Eye (tissue), 1 donor: ENCODE measurements at regions not wholly inside any gene's neighbourhood (a gene's known extent, or its start where the extent isn't known, plus 50 kb on each side); places are given as distances from the start of the nearest gene placed in this dataset.
"Not testable (repeated sequence)": the region's sequence is repeated elsewhere in the genome, so short reads cannot be mapped to it uniquely, and the experiment has no call there.

ENCODE experiments used
- DNase-seq: peaks from one replicate; pipeline ENCODE4 v3.0.0-alpha.2; 2015

DNA sequence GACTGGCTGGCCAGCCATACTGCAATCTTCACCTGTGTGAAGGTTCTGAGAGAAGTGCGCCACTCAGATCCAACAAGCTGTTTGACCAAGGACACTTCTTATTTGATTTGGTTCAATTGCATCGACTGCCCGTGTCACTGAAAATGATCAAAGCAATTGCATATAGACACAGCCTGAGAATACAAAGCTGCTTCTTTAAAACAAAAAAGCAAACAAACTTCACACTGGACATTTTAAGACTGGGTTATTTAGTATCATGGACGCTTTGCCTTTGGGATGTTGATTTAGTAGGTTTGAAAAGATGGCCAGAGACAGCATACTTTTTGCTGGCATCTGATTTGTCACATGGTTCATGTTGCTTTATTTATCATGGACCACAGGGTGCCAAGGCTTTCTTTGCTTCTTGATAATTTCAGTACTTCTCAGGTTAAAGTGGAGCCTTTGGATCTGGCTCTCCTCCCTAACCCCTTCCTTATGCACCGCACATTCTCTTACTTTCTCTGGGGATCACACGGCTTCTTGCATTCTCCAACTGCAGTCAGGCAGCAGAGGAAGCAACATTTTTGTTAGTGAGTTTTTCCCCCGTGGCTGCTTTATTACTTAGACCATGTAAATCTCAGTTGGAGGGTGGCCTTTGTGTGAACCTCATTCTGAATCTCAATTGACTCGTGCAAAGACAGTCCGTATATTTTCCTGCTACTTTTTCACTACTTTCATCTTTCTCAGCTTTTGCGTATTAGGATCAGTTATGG lies 151.0 kb downstream of the CD47 start:
- DNase-seq = peak; percentile 58

GRCh38 chr3:107938143-107938542 lies 152.7 kb downstream of the CD47 start:
- DNase-seq = peak; percentile 60

DNA sequence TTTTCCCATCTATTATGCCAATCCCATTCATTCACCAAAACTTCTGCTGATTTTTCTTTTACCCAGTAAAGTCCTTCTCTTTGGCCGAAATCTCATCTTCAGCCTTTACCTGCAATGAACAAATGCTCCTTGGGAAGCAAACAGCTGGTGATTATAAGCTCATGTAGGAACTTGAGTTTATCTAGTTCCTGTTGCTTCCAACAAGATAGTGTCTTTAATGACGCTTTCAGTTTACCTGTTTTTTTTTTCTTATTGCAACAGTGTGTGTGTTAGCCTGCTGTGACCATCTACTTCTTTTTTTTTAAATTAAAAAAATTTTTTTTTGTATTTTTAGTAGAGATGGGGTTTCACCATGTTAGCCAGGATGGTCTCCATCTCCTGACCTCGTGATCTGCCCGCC lies 156.0 kb downstream of the CD47 start:
- no peak for DNase-seq

DNA sequence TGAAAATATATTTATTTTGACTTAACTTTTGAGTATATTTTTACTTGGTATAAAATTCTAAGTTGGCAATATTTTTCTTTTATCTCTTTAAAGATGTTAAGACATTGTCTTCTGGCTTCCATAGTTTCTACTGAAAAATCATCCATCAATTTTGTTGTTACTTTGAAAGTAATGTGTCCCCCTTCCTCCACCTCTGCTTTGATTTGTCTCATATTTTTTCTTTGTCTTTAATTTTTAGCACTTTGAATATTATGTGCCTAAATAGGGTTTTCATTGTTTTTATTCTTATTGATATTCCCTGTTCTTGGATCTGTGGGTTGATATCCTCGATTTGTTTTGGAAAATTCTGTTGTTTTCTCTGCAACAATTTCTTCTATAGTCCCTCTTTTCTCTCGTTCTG lies 157.4 kb downstream of the CD47 start:
- no peak for DNase-seq

- no peak for DNase-seq
Measured at GRCh38 chr3:107931326-107931725, 159.5 kb downstream of the CD47 start.

- no peak for DNase-seq
Measured at GRCh38 chr3:107929088-107929487, 161.7 kb downstream of the CD47 start.

DNA sequence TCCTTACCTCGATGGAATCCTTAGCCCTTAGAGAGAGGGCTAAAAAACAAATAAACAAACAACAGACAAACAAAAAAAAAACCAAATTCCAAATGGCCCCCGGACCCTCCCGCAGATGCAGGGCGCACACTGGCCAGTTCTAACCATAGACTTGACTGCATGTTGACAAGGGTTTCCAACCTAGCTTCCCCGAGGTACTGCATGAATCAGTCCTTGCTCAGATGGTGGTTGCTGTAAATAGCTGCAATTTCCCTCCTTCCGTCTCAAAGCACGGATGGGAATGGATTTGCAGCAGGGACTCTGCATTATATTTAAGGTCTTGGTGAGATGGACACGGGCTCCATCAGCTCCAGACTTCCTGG lies 162.8 kb downstream of the CD47 start:
- peak; percentile 70 for DNase-seq

DNA sequence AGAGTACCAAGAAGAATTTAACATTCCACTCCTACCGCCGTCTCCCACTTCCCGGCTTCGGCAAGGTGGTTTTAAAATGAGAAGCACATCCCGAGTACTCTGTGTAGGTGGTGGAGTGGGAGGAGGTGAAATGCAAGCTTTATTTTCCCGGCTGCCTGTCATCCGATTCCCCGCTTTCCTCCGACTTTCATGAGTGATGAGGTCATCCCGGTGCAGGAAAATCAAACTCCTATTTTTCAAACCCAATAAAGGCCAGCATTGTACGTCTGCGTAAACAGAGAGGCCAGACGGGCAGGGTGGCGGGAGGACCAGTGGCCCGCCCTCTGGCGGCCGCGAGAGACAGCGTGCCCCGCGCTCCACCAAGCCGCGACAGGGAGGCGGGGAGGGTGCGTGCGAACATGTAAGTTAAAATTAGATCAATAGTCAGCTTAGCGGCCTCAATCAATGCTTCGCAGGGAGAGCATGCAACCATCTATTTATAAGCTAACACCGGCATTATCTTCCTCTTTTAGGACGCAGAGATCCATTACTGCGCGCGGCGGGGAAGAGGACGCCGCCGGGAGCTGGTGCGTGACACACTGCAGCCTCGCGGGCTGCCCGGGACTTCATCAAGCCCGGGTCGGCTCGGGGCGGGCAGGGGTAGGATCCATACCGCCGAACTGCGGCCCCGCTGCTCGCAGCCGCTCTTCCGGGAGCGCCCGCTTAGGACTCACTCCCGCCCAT lies 163.3 kb downstream of the CD47 start:
- peak; percentile 92 for DNase-seq

DNA sequence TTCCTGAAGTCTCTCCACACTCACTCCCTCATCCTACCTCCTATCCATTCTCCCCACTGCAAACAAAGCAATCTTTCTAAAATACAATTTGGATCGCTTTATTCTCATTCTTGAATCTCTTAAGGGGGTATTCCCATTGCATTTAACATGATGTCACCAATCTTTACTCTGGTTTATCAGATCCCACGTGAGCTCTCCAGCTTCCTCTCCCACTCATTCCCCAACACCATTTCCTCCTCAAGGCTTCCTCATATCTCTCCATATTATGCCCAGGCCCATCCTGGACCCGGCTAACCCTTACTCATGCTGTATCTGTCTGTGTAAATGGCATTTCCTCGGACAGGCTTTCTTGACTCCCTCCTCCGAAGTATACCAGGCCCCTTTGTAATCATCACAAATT lies 165.0 kb downstream of the CD47 start:
- DNase-seq = no peak

GRCh38 chr3:107921038-107921437 lies 169.8 kb downstream of the CD47 start:
- DNase-seq = no peak

DNA sequence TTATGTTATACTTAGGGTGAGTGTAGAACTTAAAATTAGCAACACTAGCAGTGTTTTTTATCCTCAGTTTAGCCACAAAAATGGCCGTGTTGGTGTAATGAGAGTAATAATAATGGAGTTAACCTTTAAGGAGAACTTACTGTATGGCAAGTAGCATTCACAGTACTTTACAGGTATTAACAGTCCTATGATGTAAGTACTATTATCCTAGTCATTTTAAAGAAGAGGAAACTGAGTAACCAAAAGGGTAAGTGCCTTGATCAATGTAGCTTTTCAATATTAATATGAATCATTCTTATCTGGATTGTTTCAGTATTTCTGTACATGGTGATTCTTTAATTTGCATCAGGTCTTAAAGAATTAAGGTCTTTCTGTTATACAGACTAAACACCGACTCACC lies 170.3 kb downstream of the CD47 start:
- no peak for DNase-seq

- DNase-seq = no peak
Measured at GRCh38 chr3:107919239-107919638, 171.6 kb downstream of the CD47 start.

DNA sequence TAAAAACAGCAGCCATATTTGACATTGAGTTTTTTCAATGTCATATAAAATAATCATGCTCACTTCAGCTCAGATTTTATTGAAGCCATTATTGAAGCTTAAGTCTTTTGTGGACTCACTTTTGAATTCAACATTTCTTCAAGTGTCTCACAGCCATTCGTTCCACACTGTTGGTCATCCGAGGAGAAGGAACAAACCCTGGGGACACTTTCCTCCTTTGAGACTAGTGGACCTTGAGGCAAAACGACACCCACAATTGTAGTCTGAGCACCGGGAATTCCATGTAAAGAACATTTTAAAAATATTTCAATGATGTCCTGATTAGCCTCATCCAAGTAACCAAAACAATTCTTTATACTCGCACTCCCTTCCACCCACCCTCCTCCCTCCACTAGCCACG lies 174.7 kb downstream of the CD47 start:
- no peak for DNase-seq

DNA sequence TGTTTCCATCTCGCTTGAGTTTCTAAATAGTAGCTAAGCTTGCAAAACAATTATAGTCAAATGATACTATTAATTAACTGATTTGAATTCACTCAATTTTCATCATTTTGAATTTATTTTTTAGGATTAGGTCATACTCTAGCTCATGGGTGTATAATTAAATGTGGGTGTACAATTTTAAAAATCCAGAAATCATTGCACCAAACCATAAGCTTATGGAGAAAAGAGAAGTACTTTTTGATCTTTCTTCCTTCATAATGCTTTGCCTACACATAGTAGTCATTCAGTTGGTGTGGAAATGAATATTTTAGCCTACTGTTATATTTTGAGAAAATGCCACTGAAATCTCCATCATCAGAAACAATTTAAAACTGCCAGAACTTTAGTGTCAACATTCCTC lies 175.1 kb downstream of the CD47 start:
- no peak for DNase-seq

DNA sequence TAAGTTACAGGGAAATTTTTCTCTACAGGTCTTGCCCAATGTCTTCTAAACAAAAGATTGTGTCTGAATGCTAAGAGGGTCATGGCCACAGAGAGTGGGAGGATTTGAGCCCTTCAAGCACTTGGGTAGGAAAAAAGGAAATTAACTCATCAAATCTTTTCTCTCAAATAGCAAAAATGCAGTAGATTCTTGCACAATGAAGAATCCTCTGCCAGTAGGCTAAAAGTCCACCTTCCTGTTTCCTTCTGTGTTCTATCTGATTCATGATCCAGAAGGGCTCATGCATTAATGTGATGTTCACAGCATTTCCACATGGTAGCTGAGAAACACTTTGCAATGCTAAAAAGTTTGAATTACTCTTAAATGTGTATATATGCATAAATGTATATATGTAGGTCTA lies 177.1 kb downstream of the CD47 start:
- DNase-seq = no peak

DNA sequence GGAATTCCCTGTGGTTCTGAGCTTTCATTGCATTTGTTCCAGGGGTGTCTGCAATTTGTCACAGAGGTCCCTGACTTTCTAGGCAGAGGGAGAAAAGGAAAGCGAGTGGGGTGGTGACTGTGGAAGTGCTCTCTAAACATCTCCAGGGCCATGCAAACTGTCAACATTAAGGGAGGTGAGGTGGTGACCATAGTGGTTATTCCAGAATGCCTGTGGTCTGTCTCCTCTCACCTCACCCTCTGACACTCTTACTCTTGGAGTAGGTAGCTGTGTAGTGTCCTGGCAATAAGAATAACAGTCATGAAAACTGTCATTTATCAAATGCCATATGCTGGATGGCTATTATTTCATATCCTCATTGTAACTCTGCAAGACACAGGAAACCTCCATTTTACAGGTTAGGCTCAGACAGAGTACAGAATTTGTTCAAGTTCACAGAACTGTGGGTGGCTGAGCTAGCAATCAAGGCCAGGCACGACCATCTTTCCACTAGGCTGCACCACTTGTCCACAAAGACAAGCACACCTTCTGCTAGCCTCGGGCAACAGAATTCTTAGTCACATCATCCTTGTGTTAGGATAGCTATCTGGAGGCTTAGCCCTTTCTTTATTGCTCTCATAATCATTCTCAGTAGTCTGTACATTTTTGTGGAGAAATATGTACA lies 179.4 kb downstream of the CD47 start:
- no peak for DNase-seq

GRCh38 chr3:107910713-107911259 lies 180.0 kb downstream of the CD47 start:
- no peak for DNase-seq

GRCh38 chr3:107909583-107909982 lies 181.2 kb downstream of the CD47 start:
- not testable (repeated sequence) for DNase-seq

DNA sequence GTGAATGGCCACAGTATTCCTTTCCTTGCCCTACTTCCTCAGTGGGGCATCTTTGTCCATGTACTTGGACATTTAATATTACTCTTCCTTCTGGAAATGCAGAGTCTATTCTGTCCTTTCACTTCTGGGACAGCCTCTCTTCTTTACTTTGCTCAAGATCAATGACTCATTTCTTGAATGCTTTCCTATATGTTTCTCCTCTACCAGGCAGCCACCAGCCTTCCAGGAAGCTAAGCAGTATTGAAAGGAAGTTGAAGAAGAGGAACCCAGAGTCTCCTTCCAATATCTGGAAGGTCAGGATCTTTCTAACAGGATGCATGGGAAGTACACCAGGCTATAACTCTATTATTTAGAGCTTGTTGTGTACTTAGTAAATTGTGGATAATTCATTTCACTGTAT lies 182.8 kb downstream of the CD47 start:
- no peak for DNase-seq

DNA sequence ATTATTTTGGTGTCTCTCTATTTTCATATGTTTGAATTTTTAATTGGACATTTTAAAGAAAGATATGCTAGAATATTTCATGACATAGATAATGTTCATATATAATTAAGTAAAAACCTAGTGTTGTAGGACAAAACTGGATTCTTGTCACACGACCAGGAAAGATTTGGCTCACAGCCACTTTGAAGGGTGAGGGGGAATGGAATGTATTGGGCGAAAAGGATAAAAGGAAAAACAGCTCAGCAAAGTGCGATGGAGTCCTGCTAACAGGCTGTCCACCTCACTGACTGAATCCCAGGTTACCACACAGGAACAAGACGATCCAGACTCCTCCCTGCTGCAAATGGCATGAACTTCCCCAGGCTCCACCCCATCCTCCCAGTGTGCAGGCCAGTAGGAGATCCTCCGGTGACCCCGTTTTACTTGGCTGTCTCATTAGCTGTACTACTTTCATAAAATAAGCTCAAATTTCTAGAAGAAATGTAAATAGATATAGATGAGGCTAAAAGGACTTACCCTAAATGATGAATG lies 186.2 kb downstream of the CD47 start:
- peak; percentile 22 for DNase-seq

DNA sequence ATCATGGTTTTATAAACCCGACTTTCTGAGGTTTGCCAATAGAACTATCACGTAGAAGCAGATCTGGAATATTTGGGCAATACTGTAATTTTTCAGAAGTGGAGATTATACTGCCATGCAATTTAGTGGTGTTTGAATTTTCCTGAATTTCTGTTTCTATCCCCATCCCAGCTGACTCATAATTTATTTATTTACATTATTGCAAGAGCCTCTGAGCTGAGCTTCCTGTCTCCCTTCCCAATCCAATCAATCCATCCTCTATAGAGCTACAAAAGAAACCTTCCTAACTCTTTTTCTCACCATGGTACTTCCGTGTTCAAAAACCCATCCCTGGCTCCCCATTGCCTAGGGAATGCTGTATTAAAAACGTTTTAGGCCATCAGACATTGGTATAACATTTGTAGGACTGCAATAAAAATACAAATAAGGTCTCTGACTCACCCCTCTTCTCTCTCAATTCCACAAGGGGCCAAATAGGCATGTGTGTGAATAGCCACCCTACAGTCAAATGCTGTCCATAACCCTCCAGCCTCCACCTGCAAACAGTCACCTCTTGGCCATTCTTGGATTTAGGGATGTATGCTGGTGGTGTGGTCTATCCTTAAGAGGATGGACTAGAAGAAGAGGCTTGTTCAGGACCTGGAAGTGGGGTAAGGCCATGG lies 190.7 kb downstream of the CD47 start:
- no peak for DNase-seq

GRCh38 chr3:107897471-107898061 lies 193.3 kb downstream of the CD47 start:
- no peak for DNase-seq

GRCh38 chr3:107894998-107895397 lies 195.8 kb downstream of the CD47 start:
- no peak for DNase-seq
